CD8-positive, alpha-beta memory T cell (primary cell): ENCODE measurements at regions not wholly inside any gene's neighbourhood (a gene's known extent, or its start where the extent isn't known, plus 50 kb on each side); places are given as distances from the start of the nearest gene placed in this dataset.
"Not testable (repeated sequence)": the region's sequence is repeated elsewhere in the genome, so short reads cannot be mapped to it uniquely, and the experiment has no call there.

Experiments used
- CTCF ChIA-PET: fragments of 350-600 bp; sonication (Branson Sonifier 250); formaldehyde crosslinking; loops from one replicate; lab custom pipeline; 2021; ENCODE audit warnings: antibody characterized with exemption; lab: Charles Lee
- POLR2A ChIA-PET: fragments of 350-600 bp; sonication (Branson Sonifier 250); formaldehyde crosslinking; loops from one replicate; lab custom pipeline; 2021; ENCODE audit warnings: antibody characterized with exemption; lab: Charles Lee
- DNase-seq, 5 donors: peaks; one replicate each; pipeline versions ENCODE4 v3.0.0 to v3.0.0-alpha.2; 2020 to 2022; ENCODE audit warnings: mixed read lengths in 1 of 5
- H3K27ac ChIP-seq: one replicate; pipeline ENCODE4 v1.7.0; 2013; ENCODE audit warnings: low read depth, mild to moderate bottlenecking, low read length, moderate library complexity
- H3K27me3 ChIP-seq: 2 replicates; pipeline ENCODE4 v1.7.0; 2013; ENCODE audit warnings: low read length, mild to moderate bottlenecking; ENCODE audit not compliant: insufficient read depth, poor library complexity, severe bottlenecking
- H3K36me3 ChIP-seq: 2 replicates; pipeline ENCODE4 v1.7.0; 2013; ENCODE audit warnings: mild to moderate bottlenecking, low read length, moderate library complexity; ENCODE audit not compliant: insufficient read depth
- H3K4me1 ChIP-seq: 2 replicates; pipeline ENCODE4 v1.7.0; 2013; ENCODE audit warnings: mild to moderate bottlenecking, low read length, moderate library complexity; ENCODE audit not compliant: insufficient read depth
- H3K4me3 ChIP-seq: 2 replicates; pipeline ENCODE4 v1.7.0; 2013; ENCODE audit warnings: mild to moderate bottlenecking, low read length
- H3K9me3 ChIP-seq: 2 replicates; pipeline ENCODE4 v1.7.0; 2013; ENCODE audit warnings: mild to moderate bottlenecking, low read length
- H3K27ac Mint-ChIP-seq, 8 donors: one replicate each; pipeline ENCODE4 v1.8.0; 2020 to 2021; ENCODE audit warnings: mixed read lengths in 8 of 8, mild to moderate bottlenecking in 6 of 8, inconsistent platforms in 3 of 8, moderate library complexity in 3 of 8
- H3K27me3 Mint-ChIP-seq, 2 donors: one replicate each; pipeline ENCODE4 v1.8.0; 2020 to 2021; ENCODE audit warnings: mixed read lengths in 2 of 2, mild to moderate bottlenecking in 1 of 2, moderate library complexity in 1 of 2
- H3K36me3 Mint-ChIP-seq, 3 donors: one replicate each; pipeline ENCODE4 v1.8.0; 2020 to 2021; ENCODE audit warnings: mixed read lengths in 3 of 3, inconsistent platforms in 1 of 3, mild to moderate bottlenecking in 1 of 3
- H3K4me1 Mint-ChIP-seq, 3 donors: one replicate each; pipeline ENCODE4 v1.8.0; 2020 to 2021; ENCODE audit warnings: mixed read lengths in 3 of 3, inconsistent platforms in 1 of 3, mild to moderate bottlenecking in 1 of 3
- H3K4me3 Mint-ChIP-seq, 7 donors: one replicate each; pipeline ENCODE4 v1.8.0; 2020 to 2021; ENCODE audit warnings: mixed read lengths in 7 of 7, mild to moderate bottlenecking in 6 of 7, moderate library complexity in 4 of 7, inconsistent platforms in 2 of 7
- H3K9me3 Mint-ChIP-seq, 5 donors: one replicate each; pipeline ENCODE4 v1.8.0; 2020 to 2022; ENCODE audit warnings: mixed read lengths in 5 of 5, mild to moderate bottlenecking in 3 of 5, moderate library complexity in 2 of 5, inconsistent platforms in 1 of 5

DNA sequence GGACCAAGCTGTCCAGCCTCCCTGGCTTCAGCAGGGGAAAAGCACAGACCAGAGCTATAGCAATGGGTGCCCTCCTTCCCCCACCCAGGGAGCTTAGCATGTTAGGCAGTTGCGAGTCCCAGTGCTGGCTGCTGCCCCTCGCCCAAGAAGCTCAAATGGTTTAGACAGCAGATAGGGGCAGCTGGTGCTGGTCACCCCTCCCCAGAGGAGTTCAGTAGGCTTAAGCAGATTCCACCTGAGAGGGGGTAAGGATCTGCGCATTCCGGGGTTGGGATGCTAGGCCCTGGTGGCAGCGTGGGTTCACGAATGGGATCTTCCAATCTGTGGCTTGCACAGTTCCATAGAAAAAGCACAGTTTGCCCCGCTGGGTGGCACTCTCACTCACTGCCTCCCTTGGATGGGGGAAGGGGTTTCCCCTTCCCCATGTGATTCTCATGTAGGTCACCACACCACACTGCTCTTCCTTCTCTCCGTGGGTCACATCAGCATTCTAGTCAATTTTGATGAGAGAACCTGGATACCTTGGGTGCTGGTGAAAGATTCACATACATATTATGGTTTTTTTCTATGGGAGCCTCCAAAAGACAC, 665.6 kb downstream of the C12orf50 start:
- H3K36me3 ChIP-seq: no peaks in the 10 kb centered on the region
- no peaks in the 10 kb centered on the region for H3K27me3 ChIP-seq
- no peak overlapping the region for H3K4me3 Mint-ChIP-seq
- ChIA-PET CTCF (no interaction called here), POLR2A (no interaction called here)
- no peak for DNase-seq
- no peaks in the 10 kb centered on the region for H3K27me3 Mint-ChIP-seq
- H3K27ac Mint-ChIP-seq: no peak overlapping the region
- peaks cover 3% of the 10 kb centered on the region for H3K9me3 ChIP-seq
- H3K4me1 Mint-ChIP-seq: no peaks in the 10 kb centered on the region
- no peak overlapping the region for H3K4me3 ChIP-seq
- no peak overlapping the region for H3K27ac ChIP-seq
- no peaks in the 10 kb centered on the region for H3K36me3 Mint-ChIP-seq
- peaks cover 10 to 35% (median 24%) of the 10 kb centered on the region in 5 donors for H3K9me3 Mint-ChIP-seq
- H3K4me1 ChIP-seq: no peaks in the 10 kb centered on the region

DNA sequence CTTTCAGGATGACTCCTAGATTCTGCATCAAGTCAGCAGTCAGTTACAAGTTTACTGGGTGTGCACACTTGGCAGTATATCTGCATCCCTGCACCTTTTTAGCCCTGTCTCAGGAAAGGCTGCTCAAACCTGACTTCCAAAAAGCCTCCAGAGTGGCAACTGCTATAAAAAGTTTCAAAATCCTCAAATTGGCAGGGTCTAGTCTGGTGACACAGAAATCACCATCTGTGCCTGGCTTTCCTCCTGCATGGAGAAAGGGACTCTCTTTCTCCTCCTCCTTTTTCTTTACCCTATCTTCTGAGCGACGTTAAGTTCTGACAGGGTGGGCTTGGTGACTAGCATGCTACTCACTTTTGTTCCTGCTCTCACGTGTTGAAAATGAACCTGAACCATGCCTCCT, 679.5 kb downstream of the C12orf50 start:
- H3K4me1 ChIP-seq: no peaks in the 10 kb centered on the region
- no peaks in the 10 kb centered on the region for H3K36me3 Mint-ChIP-seq
- CTCF ChIA-PET: no interaction called here
- no peaks in the 10 kb centered on the region for H3K4me1 Mint-ChIP-seq
- DNase-seq: no peak
- POLR2A ChIA-PET: no interaction called here
- no peaks in the 10 kb centered on the region for H3K27me3 Mint-ChIP-seq
- no peaks in the 10 kb centered on the region for H3K27me3 ChIP-seq
- H3K36me3 ChIP-seq: no peaks in the 10 kb centered on the region
- no peak overlapping the region for H3K4me3 Mint-ChIP-seq
- no peak overlapping the region for H3K27ac ChIP-seq
- H3K9me3 Mint-ChIP-seq: peaks cover 3 to 25% (median 5%) of the 10 kb centered on the region in 5 donors
- H3K27ac Mint-ChIP-seq: no peak overlapping the region
- H3K4me3 ChIP-seq: no peak overlapping the region
- H3K9me3 ChIP-seq: no peaks in the 10 kb centered on the region

DNA sequence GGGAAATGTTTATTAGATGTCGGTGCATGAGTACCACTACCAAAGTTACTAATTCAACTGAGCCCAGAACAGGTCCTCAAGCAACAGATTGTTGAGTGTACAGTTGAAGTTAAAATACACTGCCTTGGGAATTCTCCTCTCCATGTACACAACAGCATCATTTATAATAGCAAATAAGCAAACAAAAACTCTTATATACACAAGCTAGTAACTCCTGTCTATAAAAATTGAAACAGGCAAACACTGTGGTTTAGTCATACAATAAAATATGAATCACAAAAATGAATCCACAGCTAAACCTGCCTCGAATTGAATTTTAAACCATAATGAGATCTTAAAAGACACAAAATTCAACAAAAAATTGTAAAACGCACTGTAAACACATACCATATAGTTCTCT, 681.1 kb downstream of the C12orf50 start:
- Histone ChIP-seq H3K4me1 (no peaks in the 10 kb centered on the region), H3K36me3 (no peaks in the 10 kb centered on the region), H3K27ac (no peak overlapping the region), H3K9me3 (no peaks in the 10 kb centered on the region), H3K4me3 (no peak overlapping the region), H3K27me3 (no peaks in the 10 kb centered on the region)
- Mint-ChIP-seq H3K9me3 (peaks cover 3 to 24% (median 5%) of the 10 kb centered on the region in 5 donors), H3K27me3 (no peaks in the 10 kb centered on the region), H3K4me1 (no peaks in the 10 kb centered on the region), H3K27ac (no peak overlapping the region), H3K36me3 (no peaks in the 10 kb centered on the region), H3K4me3 (no peak overlapping the region)
- ChIA-PET POLR2A (no interaction called here), CTCF (no interaction called here)
- no peak for DNase-seq

DNA sequence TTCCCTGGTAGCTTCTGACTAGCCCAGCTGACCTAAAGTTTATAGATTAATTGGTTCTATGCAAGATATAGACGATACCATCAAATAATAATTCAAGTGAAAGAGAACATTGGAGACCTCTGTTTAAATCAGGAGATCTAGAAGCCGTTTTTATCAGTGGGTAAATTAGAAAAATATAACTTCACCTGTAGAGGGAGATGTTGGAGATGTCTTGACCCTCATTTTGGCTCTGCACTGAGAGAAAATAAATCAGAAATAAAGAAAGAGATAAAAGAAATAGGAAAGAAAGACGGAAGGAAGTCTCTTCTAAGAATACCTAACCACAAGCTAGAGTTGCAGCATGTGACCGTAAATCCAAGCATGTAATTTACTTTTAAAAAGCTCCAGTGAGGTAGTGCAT, 684.5 kb downstream of the C12orf50 start:
- no peak overlapping the region for H3K27ac ChIP-seq
- H3K4me3 ChIP-seq: no peak overlapping the region
- H3K27ac Mint-ChIP-seq: no peak overlapping the region
- CTCF ChIA-PET: no interaction called here
- H3K9me3 Mint-ChIP-seq: peaks cover 1 to 34% (median 5%) of the 10 kb centered on the region in 5 donors
- POLR2A ChIA-PET: no interaction called here
- H3K4me3 Mint-ChIP-seq: no peak overlapping the region
- no peaks in the 10 kb centered on the region for H3K4me1 ChIP-seq
- H3K9me3 ChIP-seq: no peaks in the 10 kb centered on the region
- H3K27me3 ChIP-seq: no peaks in the 10 kb centered on the region
- DNase-seq: no peak
- no peaks in the 10 kb centered on the region for H3K36me3 ChIP-seq
- no peaks in the 10 kb centered on the region for H3K27me3 Mint-ChIP-seq
- no peaks in the 10 kb centered on the region for H3K4me1 Mint-ChIP-seq
- no peaks in the 10 kb centered on the region for H3K36me3 Mint-ChIP-seq

DNA sequence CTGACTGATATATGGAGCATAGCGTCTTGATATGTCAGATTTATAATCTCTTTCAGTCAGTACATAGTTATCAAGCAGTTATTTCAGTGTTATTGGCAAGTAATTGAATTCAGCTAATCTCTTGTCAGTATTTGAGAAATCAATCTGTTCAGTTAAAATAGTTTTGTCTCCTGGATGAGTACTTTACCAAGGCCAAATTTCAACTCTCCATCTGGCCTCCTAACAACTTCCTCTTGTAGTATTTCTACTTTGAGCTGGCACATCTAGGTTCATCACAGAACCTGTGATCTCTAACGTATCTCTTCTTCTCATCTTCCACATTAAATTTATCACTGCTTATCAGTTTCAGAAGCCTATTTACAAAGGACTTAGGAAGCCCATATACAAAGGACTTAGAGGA, 690.5 kb downstream of the C12orf50 start:
- Histone ChIP-seq H3K4me3 (no peak overlapping the region), H3K9me3 (no peaks in the 10 kb centered on the region), H3K36me3 (no peaks in the 10 kb centered on the region), H3K27ac (no peak overlapping the region), H3K4me1 (no peaks in the 10 kb centered on the region), H3K27me3 (no peaks in the 10 kb centered on the region)
- ChIA-PET POLR2A (no interaction called here), CTCF (no interaction called here)
- peaks cover 0 to 13% (median 3%) of the 10 kb centered on the region in 5 donors for H3K9me3 Mint-ChIP-seq
- no peaks in the 10 kb centered on the region for H3K4me1 Mint-ChIP-seq
- no peak for DNase-seq
- no peaks in the 10 kb centered on the region for H3K36me3 Mint-ChIP-seq
- H3K4me3 Mint-ChIP-seq: no peak overlapping the region
- no peaks in the 10 kb centered on the region for H3K27me3 Mint-ChIP-seq
- H3K27ac Mint-ChIP-seq: no peak overlapping the region

DNA sequence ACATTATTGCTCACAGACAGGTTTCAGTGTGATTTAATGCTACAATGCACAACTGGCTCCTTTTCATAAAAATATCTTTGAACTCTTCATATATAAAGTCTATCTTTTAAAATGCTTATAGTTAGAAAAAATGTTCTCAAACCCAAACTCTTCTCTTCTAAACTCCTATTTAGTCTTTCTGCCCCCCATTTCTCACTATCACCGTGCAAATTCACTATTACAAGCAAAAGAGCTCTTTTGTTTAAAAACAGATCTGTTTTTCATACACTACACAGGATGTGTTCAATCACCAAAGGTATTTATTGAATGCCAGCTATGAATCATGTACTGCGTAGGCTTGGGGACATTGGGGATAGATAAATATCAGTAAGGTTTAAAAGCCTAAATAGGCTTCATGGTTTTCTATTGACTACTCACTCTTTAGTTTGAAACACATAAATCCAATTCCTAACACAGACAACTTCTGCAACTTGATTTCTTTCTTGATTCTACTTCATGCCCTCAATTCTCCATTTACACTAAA, 692.3 kb downstream of the C12orf50 start:
- Histone ChIP-seq H3K36me3 (no peaks in the 10 kb centered on the region), H3K4me3 (no peak overlapping the region), H3K27me3 (no peaks in the 10 kb centered on the region), H3K27ac (no peak overlapping the region), H3K4me1 (no peaks in the 10 kb centered on the region), H3K9me3 (no peaks in the 10 kb centered on the region)
- Mint-ChIP-seq H3K27ac (no peak overlapping the region), H3K27me3 (no peaks in the 10 kb centered on the region), H3K4me1 (no peaks in the 10 kb centered on the region), H3K4me3 (no peak overlapping the region), H3K36me3 (no peaks in the 10 kb centered on the region), H3K9me3 (peaks cover 0 to 8% (median 2%) of the 10 kb centered on the region in 5 donors)
- ChIA-PET POLR2A (no interaction called here), CTCF (no interaction called here)
- DNase-seq: no peak

DNA sequence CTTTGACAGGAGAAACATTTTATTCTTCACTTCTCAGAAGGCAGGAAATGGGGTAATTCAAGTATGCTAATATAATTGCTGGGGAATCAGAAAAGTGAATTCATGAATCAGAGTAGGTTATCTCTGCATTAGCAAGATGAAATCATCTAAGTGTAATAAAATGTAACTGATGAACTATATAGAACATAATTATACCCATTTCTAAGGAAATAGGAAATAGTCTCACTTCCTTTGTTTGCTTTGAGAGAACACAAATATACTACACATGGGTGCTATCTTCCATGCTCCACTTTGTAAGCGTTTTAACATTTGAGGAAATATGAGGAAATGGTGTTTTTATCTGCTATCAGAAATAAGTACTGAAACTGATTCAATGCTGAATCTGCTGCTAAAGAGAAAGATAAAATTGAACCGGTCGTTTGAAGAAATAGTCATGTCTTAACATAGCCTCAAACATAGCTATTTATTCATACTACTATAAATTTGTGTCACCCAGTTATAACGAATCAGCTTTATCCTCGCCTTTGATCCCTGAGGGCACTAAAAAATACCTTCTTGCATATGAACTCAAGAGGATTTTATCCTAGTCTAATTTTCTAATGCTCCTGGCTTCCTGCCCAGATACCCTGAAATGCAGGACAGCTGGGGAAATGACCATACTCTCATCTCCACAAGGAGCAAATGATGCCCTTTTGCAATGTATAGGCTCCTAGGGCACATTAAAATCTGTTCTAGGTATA, 696.0 kb downstream of the C12orf50 start:
- no peaks in the 10 kb centered on the region for H3K36me3 ChIP-seq

DNA sequence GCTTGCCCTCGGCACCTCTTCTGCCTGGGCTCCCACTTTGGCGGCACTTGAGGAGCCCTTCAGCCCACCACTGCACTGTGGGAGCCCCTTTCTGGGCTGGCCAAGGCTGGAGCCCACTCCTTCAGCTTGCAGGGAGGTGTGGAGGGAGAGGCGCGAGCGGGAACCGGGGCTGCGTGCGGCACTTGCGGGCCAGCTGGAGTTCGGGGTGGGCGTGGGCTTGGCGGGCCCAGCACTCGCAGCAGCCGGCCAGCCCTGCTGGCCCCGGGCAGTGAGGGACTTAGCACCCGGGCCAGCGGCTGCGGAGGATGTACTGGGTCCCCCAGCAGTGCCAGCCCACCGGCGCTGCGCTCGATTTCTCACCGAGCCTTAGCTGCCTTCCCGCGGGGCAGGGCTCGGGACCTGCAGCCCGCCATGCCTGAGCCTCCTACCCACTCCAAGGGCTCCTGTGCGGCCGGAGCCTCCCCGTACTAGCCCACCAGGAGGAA, 699.1 kb downstream of the C12orf50 start:
- H3K27ac Mint-ChIP-seq, H3K9me3 Mint-ChIP-seq, H3K9me3 ChIP-seq, H3K27me3 ChIP-seq, DNase-seq, H3K4me3 Mint-ChIP-seq, CTCF ChIA-PET, H3K27me3 Mint-ChIP-seq, POLR2A ChIA-PET, H3K36me3 ChIP-seq, H3K27ac ChIP-seq, H3K4me1 ChIP-seq, H3K4me1 Mint-ChIP-seq, H3K4me3 ChIP-seq, H3K36me3 Mint-ChIP-seq: not testable (repeated sequence)

More for the DNA sequence above, 696.0 kb downstream of the C12orf50 start:
- no peak overlapping the region for H3K27ac ChIP-seq
- H3K4me1 ChIP-seq: no peaks in the 10 kb centered on the region
- no peak overlapping the region for H3K27ac Mint-ChIP-seq
- ChIA-PET CTCF (no interaction called here), POLR2A (no interaction called here)
- DNase-seq: no peak
- no peaks in the 10 kb centered on the region for H3K27me3 Mint-ChIP-seq
- H3K36me3 Mint-ChIP-seq: no peaks in the 10 kb centered on the region
- H3K4me3 Mint-ChIP-seq: no peak overlapping the region
- peaks cover 0 to 7% (median 4%) of the 10 kb centered on the region in 5 donors for H3K9me3 Mint-ChIP-seq
- no peaks in the 10 kb centered on the region for H3K4me1 Mint-ChIP-seq
- no peaks in the 10 kb centered on the region for H3K27me3 ChIP-seq
- no peaks in the 10 kb centered on the region for H3K9me3 ChIP-seq
- no peak overlapping the region for H3K4me3 ChIP-seq
